ENCODE measurements at regions not wholly inside any gene's neighbourhood (a gene's known extent, or its start where the extent isn't known, plus 50 kb on each side); places are given as distances from the start of the nearest gene placed in this dataset.

GRCh38 chr10:91032611-91033206, 111.8 kb upstream of the ANKRD1 start:
- DNase-seq (ENCODE audit: extremely low spot score): no peak
- POLR2A ChIA-PET: no interaction called here
- CTCF ChIA-PET: interaction anchor here (1.1 to 1.6 kb wide), 2 partner anchors 12 to 26 kb away, joined by 4 to 5 read pairs; no protein-coding TSS in a partner anchor
- TF ChIP-seq, protein P1, sequence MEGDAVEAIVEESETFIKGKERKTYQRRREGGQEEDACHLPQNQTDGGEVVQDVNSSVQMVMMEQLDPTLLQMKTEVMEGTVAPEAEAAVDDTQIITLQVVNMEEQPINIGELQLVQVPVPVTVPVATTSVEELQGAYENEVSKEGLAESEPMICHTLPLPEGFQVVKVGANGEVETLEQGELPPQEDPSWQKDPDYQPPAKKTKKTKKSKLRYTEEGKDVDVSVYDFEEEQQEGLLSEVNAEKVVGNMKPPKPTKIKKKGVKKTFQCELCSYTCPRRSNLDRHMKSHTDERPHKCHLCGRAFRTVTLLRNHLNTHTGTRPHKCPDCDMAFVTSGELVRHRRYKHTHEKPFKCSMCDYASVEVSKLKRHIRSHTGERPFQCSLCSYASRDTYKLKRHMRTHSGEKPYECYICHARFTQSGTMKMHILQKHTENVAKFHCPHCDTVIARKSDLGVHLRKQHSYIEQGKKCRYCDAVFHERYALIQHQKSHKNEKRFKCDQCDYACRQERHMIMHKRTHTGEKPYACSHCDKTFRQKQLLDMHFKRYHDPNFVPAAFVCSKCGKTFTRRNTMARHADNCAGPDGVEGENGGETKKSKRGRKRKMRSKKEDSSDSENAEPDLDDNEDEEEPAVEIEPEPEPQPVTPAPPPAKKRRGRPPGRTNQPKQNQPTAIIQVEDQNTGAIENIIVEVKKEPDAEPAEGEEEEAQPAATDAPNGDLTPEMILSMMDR (IDR thresholded peaks at IDR 0.05; ENCODE audit: control extremely low read depth, extremely low read depth, low read depth, missing control alignments): no peak

DNA sequence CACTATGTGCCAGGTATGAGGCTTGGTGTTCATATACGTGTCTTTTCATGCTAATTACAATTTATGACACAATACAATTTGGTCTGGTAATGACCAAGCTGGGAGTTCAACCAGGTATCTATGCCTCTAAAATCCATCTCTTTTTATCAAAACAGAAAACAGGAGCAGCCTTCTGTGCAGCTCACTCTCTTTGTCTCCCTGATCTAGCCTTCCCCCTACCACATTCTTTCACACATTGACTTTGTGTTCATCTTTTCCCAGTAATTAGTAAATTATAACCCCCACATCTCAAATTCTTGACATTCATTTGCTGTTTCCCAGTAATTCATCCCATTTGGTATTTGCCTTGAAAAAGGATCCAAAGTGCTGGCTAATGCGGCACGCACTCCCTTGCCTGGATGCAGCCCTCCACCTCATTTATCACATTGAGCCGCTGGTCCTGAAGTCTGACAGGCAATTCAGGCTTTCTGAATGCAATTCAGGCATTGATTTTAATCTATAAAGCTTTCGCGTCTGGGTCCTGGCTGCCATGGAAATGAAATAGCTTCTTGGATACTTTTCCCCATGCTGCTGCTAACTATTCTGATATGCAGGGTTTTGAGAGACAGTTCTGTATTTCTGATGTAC, 112.5 kb upstream of the ANKRD1 start:
- ChIA-PET CTCF (interaction anchor here (1.6 kb wide), 1 partner anchor 27 kb away, joined by 5 read pairs; no protein-coding TSS in a partner anchor), POLR2A (no interaction called here)
- TF ChIP-seq, protein P1 (IDR thresholded peaks at IDR 0.05; ENCODE audit: control extremely low read depth, extremely low read depth, low read depth, missing control alignments): no peak
- DNase-seq (ENCODE audit: extremely low spot score): no peak

DNA sequence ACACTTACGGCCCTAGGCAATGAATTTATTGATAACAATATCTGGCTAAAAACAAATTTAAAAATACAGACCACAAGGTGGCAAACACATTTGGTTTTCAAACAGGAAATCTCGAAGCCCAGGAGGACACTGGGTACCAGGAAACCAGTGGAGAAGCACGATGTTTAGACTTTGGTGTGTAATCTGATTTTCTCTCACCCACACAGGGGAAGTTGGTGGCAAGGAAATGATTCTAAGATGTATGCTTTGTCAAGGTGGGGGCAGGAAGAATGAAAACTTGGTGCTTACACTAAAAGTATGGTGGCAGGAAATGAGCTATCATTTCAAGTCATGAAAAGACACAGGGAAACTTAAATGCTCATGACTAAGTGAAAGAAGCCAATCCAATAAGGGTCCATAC, 113.2 kb upstream of the ANKRD1 start:
- ChIA-PET POLR2A (no interaction called here), CTCF (no interaction called here)
- TF ChIP-seq, protein P1 (IDR thresholded peaks at IDR 0.05; ENCODE audit: control extremely low read depth, extremely low read depth, low read depth, missing control alignments): no peak
- no peak for DNase-seq (ENCODE audit: extremely low spot score)

DNA sequence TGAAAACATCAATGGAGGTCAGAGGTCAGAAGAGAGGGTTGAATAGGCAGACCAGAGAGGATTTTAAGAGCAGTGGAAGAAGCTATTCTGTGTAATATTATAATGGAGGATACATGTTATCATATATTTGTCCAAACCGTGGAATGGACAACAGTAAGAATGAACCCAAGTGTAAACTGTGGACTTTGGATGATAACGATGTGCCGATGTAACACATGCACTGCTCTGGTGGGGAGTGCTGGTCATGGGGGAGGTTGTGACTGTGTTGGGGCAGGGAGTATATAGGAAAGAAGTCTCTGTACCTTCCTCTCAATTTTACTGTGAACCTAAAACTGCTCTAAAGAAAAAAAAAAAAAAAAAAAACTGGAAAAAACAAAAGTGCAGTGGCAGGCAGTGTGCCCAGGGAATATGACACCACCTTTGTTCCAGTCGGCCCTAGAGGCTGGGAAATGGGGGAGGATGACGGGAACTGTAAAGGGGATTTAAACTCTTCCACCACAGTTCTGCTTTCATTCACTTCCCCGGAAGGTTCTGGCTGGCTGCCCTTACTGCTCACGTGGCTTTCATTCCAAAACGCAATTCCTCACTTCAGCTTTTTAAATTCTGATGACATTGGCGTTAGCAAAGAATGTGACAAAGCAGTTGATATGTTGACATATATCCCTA, 113.7 kb upstream of the ANKRD1 start:
- ChIA-PET POLR2A (no interaction called here), CTCF (interaction anchor here (1.3 to 2.7 kb wide), 2 partner anchors 28 to 218 kb away, joined by 5 to 11 read pairs; no protein-coding TSS in a partner anchor)
- no peak for DNase-seq (ENCODE audit: extremely low spot score)
- TF ChIP-seq, protein P1 (IDR thresholded peaks at IDR 0.05; ENCODE audit: control extremely low read depth, extremely low read depth, low read depth, missing control alignments): no peak

GRCh38 chr10:91035650-91036292, 114.9 kb upstream of the ANKRD1 start:
- CTCF ChIA-PET: interaction anchor here (1.2 to 2.7 kb wide), 4 partner anchors 15 to 216 kb away, joined by 3 to 11 read pairs (median 6); no protein-coding TSS in a partner anchor
- TF ChIP-seq, protein P1 (IDR thresholded peaks at IDR 0.05; ENCODE audit: control extremely low read depth, extremely low read depth, low read depth, missing control alignments): no peak
- POLR2A ChIA-PET: no interaction called here

GRCh38 chr10:91036807-91037411, 116.0 kb upstream of the ANKRD1 start:
- TF ChIP-seq, protein P1 (IDR thresholded peaks at IDR 0.05; ENCODE audit: control extremely low read depth, extremely low read depth, low read depth, missing control alignments): no peak
- ChIA-PET POLR2A (no interaction called here), CTCF (interaction anchor here (2.5 to 2.7 kb wide), 2 partner anchors 31 to 214 kb away, joined by 6 to 11 read pairs; no protein-coding TSS in a partner anchor)
- no peak for DNase-seq (ENCODE audit: extremely low spot score)

More at GRCh38 chr10:91035650-91036292, 114.9 kb upstream of the ANKRD1 start:
- DNase-seq (ENCODE audit: extremely low spot score): no peak

Data from GM10248 (cell line).